ENCODE measurements at regions not wholly inside any gene's neighbourhood (a gene's known extent, or its start where the extent isn't known, plus 50 kb on each side); places are given as distances from the start of the nearest gene placed in this dataset.

- TF ChIP-seq EP300 (IDR thresholded peaks at IDR 0.05; ENCODE audit: low read depth in 2 of 2, low read length in 2 of 2) (no peak), EP300 (CRISPR knock-in tag; IDR thresholded peaks at IDR 0.05; ENCODE audit: borderline replicate concordance) (no peak), NFYC (CRISPR knock-in tag; IDR thresholded peaks at IDR 0.05) (no peak), MTF1 (CRISPR knock-in tag; IDR thresholded peaks at IDR 0.05) (no peak), TAF15 (IDR thresholded peaks at IDR 0.05; ENCODE audit: low read depth, low read length, poor library complexity, severe bottlenecking) (no peak), EED (CRISPR knock-in tag; IDR thresholded peaks at IDR 0.05) (no peak), SIN3B (IDR thresholded peaks at IDR 0.05; ENCODE audit: low read length) (no peak), SMARCE1 (IDR thresholded peaks at IDR 0.05; ENCODE audit: borderline replicate concordance) (no peak), MXD4 (CRISPR knock-in tag; IDR thresholded peaks at IDR 0.05) (no peak)
Observed at GRCh38 chr9:21605489-21605931, 123.4 kb upstream of the IFNE start (continued).

GRCh38 chr9:21607576-21607975 lies 125.5 kb upstream of the IFNE start:
- no peak for ATAC-seq
- Histone ChIP-seq H3K4me1 (ENCODE audit: insufficient read depth, low read length) (no peaks in the 10 kb centered on the region), H3K79me2 (ENCODE audit: insufficient read depth, low read length) (no peaks in the 10 kb centered on the region), H3K9ac (ENCODE audit: insufficient read depth, low read depth, low read length) (no peak overlapping the region), H3K36me3 (replicated peaks in 1 of 2; ENCODE audit: control insufficient read depth in 1 of 2, insufficient read depth in 2 of 2, low read length in 2 of 2) (no peaks in the 10 kb centered on the region), H3K9me3 (ENCODE audit: low read length) (no peaks in the 10 kb centered on the region), H3K27ac (ENCODE audit: extremely low read length, insufficient read depth, low read length) (no peak overlapping the region), H4K20me1 (ENCODE audit: insufficient read depth, low read length) (no peaks in the 10 kb centered on the region), H3K4me3 (replicated peaks in 1 of 3; ENCODE audit: insufficient read depth in 1 of 3, low read depth in 2 of 3, low read length in 3 of 3) (no peak overlapping the region), H3K4me2 (ENCODE audit: low read depth, low read length) (no peak overlapping the region), H2AFZ (ENCODE audit: low read length) (no peak overlapping the region), H3K27me3 (ENCODE audit: control insufficient read depth in 1 of 2, insufficient read depth in 2 of 2, low read length in 2 of 2) (no peaks in the 10 kb centered on the region)
- TF ChIP-seq, protein P1, sequence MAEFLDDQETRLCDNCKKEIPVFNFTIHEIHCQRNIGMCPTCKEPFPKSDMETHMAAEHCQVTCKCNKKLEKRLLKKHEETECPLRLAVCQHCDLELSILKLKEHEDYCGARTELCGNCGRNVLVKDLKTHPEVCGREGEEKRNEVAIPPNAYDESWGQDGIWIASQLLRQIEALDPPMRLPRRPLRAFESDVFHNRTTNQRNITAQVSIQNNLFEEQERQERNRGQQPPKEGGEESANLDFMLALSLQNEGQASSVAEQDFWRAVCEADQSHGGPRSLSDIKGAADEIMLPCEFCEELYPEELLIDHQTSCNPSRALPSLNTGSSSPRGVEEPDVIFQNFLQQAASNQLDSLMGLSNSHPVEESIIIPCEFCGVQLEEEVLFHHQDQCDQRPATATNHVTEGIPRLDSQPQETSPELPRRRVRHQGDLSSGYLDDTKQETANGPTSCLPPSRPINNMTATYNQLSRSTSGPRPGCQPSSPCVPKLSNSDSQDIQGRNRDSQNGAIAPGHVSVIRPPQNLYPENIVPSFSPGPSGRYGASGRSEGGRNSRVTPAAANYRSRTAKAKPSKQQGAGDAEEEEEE (CRISPR knock-in tag; IDR thresholded peaks at IDR 0.05; ENCODE audit: borderline replicate concordance) = no peak
- no peak for TF ChIP-seq ZIK1 (CRISPR knock-in tag; IDR thresholded peaks at IDR 0.05; ENCODE audit: borderline replicate concordance, low read depth)
- no peak for TF ChIP-seq ZNF30 (CRISPR knock-in tag; IDR thresholded peaks at IDR 0.05)
- POLR2A ChIA-PET = no interaction called here
- 0% methylated on average over 2 of the region's 2 CpGs for WGBS (ENCODE audit: low lambda C conversion rate)
- intact Hi-C loops (cut with micrococcal nuclease; ENCODE audit: unreplicated experiment) = no loop called here
- CTCF ChIA-PET (ENCODE audit: low intra/inter-chr PET ratio, low total read pairs) = no interaction called here
- no TSS peak for BruUV-seq (replicated peaks)
- no peak for FAIRE-seq
- in situ Hi-C loops (cut with HindIII; ENCODE audit: extremely low pct_ligation_motif_present, low pct_unique_long_range_greater_than_20kb) = no loop called here
- no peak for DNase-seq (ENCODE audit: low spot score)

Data from HepG2 (cell line).